Duodenal mucosa (tissue), 2 donors: ENCODE measurements at regions not wholly inside any gene's neighbourhood (a gene's known extent, or its start where the extent isn't known, plus 50 kb on each side); places are given as distances from the start of the nearest gene placed in this dataset.
"Not testable (repeated sequence)": the region's sequence is repeated elsewhere in the genome, so short reads cannot be mapped to it uniquely, and the experiment has no call there.

ENCODE experiments used
- H3K27ac ChIP-seq: one replicate; pipeline ENCODE4 v1.7.0; 2013; ENCODE audit warnings: low read depth, low read length
- H3K27me3 ChIP-seq, 2 donors: one replicate each; pipeline ENCODE4 v1.7.0; 2013; ENCODE audit warnings: low read length in 2 of 2, control low read depth in 1 of 2; ENCODE audit not compliant: insufficient read depth in 2 of 2, control insufficient read depth in 1 of 2
- H3K36me3 ChIP-seq, 2 donors: one replicate each; pipeline ENCODE4 v1.7.0; 2013; ENCODE audit warnings: low read length in 2 of 2, control low read depth in 1 of 2; ENCODE audit not compliant: insufficient read depth in 2 of 2, control insufficient read depth in 1 of 2
- H3K4me1 ChIP-seq, 2 donors: one replicate each; pipeline ENCODE4 v1.7.0; 2013; ENCODE audit warnings: low read length in 2 of 2, control low read depth in 1 of 2; ENCODE audit not compliant: insufficient read depth in 2 of 2, control insufficient read depth in 1 of 2
- H3K4me3 ChIP-seq, 2 donors: one replicate each; pipeline ENCODE4 v1.7.0; 2013; ENCODE audit warnings: low read length in 2 of 2, low read depth in 1 of 2
- H3K9ac ChIP-seq, 2 donors: one replicate each; pipeline ENCODE4 v1.7.0; 2013; ENCODE audit warnings: low read length in 2 of 2, low read depth in 1 of 2
- H3K9me3 ChIP-seq, 2 donors: one replicate each; pipeline ENCODE4 v1.7.0; 2013; ENCODE audit warnings: low read length in 2 of 2, control low read depth in 1 of 2; ENCODE audit not compliant: control insufficient read depth in 1 of 2

DNA sequence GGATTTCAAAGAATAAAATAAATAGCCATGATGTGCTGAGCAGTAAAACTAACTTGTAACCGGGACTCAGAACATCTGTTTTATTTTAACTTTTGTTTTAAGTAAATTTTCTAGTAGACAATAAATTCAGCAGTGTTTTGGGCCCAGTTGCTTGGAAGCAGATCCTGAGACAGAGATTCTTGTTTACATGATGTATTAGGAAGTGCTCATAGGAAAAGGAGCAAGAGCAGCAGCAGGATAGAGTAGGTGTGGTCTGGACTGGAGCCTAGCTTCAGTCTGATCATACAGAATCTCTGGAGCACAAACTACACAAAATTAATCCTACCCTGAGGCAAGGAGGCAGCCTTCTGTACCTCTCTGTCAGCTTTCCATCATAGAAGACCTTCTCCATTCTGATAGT, 139.2 kb upstream of the CCNH start:
- no peak overlapping the region for H3K27ac ChIP-seq
- H3K4me1 ChIP-seq: no peaks in the 10 kb centered on the region
- no peak overlapping the region for H3K4me3 ChIP-seq
- no peaks in the 10 kb centered on the region for H3K9me3 ChIP-seq
- H3K27me3 ChIP-seq: no peaks in the 10 kb centered on the region
- H3K36me3 ChIP-seq: no peaks in the 10 kb centered on the region
- no peak overlapping the region for H3K9ac ChIP-seq

DNA sequence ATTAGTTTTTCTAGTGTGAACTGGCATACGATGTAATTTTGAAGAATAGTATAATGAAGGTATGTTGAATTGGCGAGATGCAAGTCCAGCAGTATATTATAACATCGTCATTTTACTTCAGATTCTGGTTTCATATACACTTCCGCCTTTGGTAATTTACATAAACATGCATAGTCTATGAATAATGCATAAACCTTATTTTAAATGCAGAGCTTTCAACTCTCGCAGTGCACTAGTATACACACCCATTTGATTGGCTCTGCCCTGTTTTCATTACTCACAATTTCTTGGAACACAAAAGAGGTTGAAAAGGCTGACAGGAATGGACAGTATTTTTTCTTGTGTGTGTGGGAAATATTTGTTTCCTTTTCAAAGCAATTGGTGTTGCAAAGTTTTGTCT, 128.9 kb upstream of the CCNH start:
- Histone ChIP-seq H3K36me3 (no peaks in the 10 kb centered on the region), H3K27me3 (no peaks in the 10 kb centered on the region), H3K27ac (no peak overlapping the region), H3K4me1 (no peaks in the 10 kb centered on the region), H3K9ac (no peak overlapping the region), H3K9me3 (no peaks in the 10 kb centered on the region), H3K4me3 (no peak overlapping the region)

DNA sequence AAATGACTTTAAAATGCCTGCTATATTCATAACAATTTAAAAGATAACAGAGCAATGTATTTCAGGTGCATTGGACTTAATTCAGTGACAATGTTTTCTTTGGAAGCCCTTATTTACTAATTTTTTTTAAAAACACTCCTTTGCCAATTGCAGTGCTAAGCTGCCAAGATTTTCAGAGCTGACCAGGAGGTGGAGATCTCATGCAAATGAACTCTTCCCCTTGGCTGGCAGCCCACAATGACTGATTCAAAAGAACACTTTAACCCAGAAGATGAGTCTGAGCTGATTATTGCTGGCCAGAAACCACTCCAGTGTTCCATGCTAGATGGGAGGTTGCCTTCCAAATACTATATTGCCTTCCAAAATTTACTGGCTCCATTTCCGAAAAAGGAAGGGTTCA, 128.3 kb upstream of the CCNH start:
- no peak overlapping the region for H3K9ac ChIP-seq
- H3K9me3 ChIP-seq: no peaks in the 10 kb centered on the region
- no peak overlapping the region for H3K27ac ChIP-seq
- no peaks in the 10 kb centered on the region for H3K4me1 ChIP-seq
- H3K4me3 ChIP-seq: no peak overlapping the region
- no peaks in the 10 kb centered on the region for H3K27me3 ChIP-seq
- H3K36me3 ChIP-seq: no peaks in the 10 kb centered on the region

DNA sequence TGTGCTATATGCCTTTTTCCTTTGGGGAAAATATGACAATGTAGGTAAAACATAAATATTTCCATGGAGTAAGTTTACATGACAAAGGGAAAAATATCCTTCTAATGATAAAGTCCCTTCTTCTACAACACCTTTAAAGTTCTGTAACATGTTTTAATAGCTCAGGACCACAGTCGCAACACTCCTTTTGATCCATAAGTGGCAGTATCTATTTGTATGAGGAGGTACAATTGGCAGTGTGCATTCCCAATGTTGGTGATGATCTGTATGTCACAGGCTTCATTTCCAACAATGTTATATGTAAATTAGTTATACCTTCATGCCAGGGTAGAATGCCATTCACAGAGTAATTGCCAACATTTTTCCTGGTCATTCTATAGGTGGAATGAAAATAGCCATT, 127.1 kb upstream of the CCNH start:
- Histone ChIP-seq H3K9ac (no peak overlapping the region), H3K27ac (no peak overlapping the region), H3K36me3 (no peaks in the 10 kb centered on the region), H3K27me3 (no peaks in the 10 kb centered on the region), H3K4me1 (no peaks in the 10 kb centered on the region), H3K9me3 (no peaks in the 10 kb centered on the region), H3K4me3 (no peak overlapping the region)

DNA sequence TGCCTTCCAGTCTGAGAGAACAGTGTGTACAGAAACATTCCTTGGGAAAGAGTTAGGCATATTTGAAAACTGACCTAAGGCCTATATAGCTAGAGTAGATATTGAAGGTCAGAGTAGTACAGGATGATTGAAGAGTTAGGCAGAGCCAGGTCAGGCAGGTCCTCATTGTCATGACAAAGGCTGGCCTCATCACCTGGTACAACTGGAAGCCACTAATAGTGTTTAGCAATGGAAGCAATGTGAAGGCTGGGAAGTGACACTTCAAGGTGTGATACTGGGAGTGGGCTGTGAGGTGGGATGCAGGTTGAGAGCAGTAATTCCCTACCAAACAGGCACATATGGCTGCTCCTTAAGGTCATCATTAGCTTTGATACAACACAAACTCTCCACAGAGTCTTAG, 123.6 kb upstream of the CCNH start:
- H3K27ac ChIP-seq: no peak overlapping the region
- no peaks in the 10 kb centered on the region for H3K4me1 ChIP-seq
- no peaks in the 10 kb centered on the region for H3K27me3 ChIP-seq
- no peaks in the 10 kb centered on the region for H3K9me3 ChIP-seq
- no peaks in the 10 kb centered on the region for H3K36me3 ChIP-seq
- no peak overlapping the region for H3K9ac ChIP-seq
- no peak overlapping the region for H3K4me3 ChIP-seq

DNA sequence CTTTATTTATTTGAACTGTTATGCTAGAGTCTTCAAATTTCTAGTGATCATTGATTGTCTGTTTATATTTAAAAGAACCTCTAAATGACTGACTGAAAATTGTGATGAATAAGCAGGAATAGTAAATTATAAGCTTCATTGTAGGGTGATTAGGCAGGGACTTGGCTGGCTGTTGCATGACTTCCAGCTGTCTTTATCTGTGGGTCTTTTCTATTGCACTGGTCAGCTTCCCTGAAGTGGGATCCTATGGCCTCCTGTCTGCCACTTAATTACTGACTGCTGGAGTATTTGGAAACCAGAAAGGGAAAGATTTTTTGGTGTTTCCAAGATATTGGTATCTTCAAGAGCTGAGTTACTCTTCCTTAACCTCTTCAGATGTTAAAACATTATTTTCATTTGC, 123.0 kb upstream of the CCNH start:
- Histone ChIP-seq H3K9me3 (no peaks in the 10 kb centered on the region), H3K4me3 (no peak overlapping the region), H3K27me3 (no peaks in the 10 kb centered on the region), H3K36me3 (no peaks in the 10 kb centered on the region), H3K9ac (no peak overlapping the region), H3K27ac (no peak overlapping the region), H3K4me1 (no peaks in the 10 kb centered on the region)

DNA sequence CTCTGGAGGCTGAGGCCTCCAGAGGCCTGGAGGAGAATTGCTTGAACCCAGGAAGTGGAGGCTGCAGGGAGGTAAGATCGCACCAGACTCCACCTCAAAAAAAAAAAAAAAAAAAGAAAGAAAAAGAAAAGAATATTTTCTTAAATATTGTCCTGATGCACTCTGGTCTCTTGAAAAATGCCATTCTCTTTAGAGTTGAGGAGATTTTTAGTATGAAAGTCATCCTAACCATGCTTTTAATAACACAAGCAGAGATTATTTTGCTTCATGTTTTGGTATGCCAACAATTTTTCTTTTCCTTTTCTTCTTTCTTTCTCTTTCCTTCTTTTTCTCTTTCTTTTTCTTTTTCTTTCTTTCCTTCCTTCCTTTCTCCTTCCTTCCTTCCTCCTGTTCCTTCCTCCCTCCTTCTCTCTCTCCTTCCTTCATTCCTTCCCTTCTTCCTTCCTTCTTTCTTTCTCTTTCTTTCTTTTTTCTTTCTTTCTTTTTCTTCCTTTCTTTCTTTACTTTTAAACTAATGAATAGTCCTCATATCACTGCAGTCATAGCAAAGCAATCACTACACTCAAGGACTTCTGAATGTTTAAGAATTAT, 116.9 kb upstream of the CCNH start:
- H3K27ac ChIP-seq: no peak overlapping the region
- H3K9me3 ChIP-seq: no peaks in the 10 kb centered on the region
- no peaks in the 10 kb centered on the region for H3K4me1 ChIP-seq
- H3K4me3 ChIP-seq: no peak overlapping the region
- no peaks in the 10 kb centered on the region for H3K36me3 ChIP-seq
- no peaks in the 10 kb centered on the region for H3K27me3 ChIP-seq
- no peak overlapping the region for H3K9ac ChIP-seq

DNA sequence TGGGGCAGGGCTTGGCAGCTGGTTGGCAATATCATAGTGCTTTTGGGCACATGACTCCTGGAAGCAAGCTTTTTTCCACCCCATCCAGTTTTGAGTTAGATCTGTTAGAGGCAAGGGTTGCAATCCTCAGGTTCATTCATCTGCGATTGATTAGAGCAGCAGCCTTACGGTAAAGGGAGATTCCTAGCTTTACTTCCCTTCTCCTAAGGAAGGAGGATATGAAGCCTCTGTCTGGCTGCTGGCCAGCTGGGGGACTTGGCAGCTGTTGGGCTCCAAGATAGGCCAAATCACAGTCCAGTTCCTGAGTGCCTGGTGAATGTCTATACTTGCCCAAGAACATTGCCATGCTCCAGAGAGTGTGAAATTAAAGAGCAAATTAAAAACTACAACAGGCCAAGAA, 113.4 kb upstream of the CCNH start:
- no peak overlapping the region for H3K27ac ChIP-seq
- no peaks in the 10 kb centered on the region for H3K36me3 ChIP-seq
- H3K4me1 ChIP-seq: no peaks in the 10 kb centered on the region
- no peaks in the 10 kb centered on the region for H3K27me3 ChIP-seq
- H3K9me3 ChIP-seq: no peaks in the 10 kb centered on the region
- no peak overlapping the region for H3K4me3 ChIP-seq
- no peak overlapping the region for H3K9ac ChIP-seq

DNA sequence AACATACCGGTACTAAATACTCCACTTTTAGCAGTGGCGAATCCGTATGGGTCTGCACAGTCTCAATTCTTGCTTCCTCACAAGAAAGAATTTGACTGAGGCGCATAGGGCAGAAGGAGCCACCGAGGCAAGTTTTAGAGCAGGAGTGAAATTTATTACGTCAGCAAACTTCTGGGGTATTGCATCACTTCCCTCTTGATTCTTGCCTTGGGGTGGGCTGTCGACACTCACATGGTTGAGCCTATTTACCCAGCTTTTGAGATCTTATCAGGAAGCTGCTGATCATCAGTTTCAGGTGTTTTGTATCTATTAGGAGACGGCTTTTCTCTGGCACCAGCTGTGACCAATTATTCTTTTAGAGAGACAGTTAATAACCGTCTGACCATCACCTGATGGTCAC, 111.5 kb upstream of the CCNH start:
- Histone ChIP-seq H3K4me1 (no peaks in the 10 kb centered on the region), H3K27me3 (no peaks in the 10 kb centered on the region), H3K36me3 (no peaks in the 10 kb centered on the region), H3K9me3 (no peaks in the 10 kb centered on the region), H3K27ac (no peak overlapping the region), H3K9ac (no peak overlapping the region), H3K4me3 (no peak overlapping the region)

DNA sequence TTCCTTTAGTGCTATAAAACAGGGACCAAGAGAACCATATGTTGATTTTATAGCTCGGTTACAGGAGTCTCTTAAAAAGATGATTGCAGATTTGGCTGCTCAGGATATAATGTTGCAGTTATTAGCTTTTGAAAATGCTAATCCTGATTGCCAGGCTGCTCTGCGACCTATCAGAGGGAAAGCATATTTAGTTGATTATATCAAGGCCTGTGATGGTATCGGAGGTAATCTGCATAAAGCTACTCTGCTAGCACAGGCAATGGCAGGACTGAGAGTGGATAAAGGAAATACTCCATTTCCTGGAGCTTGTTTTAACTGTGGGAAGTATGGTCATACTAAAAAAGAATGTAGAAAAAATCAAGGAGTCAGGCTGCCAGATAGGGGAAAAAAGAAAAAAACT, 99.0 kb upstream of the CCNH start:
- not testable (repeated sequence) for H3K4me3 ChIP-seq, H3K9ac ChIP-seq, H3K36me3 ChIP-seq, H3K27ac ChIP-seq, H3K9me3 ChIP-seq, H3K4me1 ChIP-seq, H3K27me3 ChIP-seq

DNA sequence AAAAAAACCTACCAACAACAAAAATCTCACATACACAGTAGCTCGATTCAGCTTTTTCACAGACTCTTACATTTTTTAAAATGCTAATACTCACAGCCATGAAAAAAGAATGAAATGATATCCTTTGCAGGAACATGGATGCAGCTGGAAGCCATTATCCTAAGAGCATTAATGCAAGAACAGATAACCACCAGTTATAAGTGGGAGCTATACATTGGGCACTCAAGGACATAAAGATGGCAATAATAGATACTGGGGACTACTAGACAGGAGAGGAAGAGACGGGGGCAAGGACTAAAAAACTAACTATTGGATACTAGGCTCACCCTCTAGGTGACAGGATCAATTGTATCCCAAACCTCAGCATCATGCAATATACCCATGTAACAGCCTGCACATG, 90.3 kb upstream of the CCNH start:
- Histone ChIP-seq H3K4me1 (no peaks in the 10 kb centered on the region), H3K27me3 (no peaks in the 10 kb centered on the region), H3K27ac (no peak overlapping the region), H3K36me3 (no peaks in the 10 kb centered on the region), H3K9ac (no peak overlapping the region), H3K4me3 (no peak overlapping the region), H3K9me3 (no peaks in the 10 kb centered on the region)
